Effector memory CD8-positive, alpha-beta T cell (primary cell): ENCODE measurements at regions not wholly inside any gene's neighbourhood (a gene's known extent, or its start where the extent isn't known, plus 50 kb on each side); places are given as distances from the start of the nearest gene placed in this dataset.
"Not testable (repeated sequence)": the region's sequence is repeated elsewhere in the genome, so short reads cannot be mapped to it uniquely, and the experiment has no call there.

Experiments used
- ATAC-seq: fragments of 150-1000 bp; cut with Tn5 transposase; replicated peaks from 2 replicates; pipeline ENCODE4 v1.10.0; 2021; ENCODE audit warnings: mild to moderate bottlenecking, moderate library complexity
- DNase-seq, 3 experiments: peaks; one replicate each; pipeline ENCODE4 v3.0.0; 2021
- H3K27ac Mint-ChIP-seq, 2 donors: one replicate each; pipeline ENCODE4 v1.8.0; 2022; ENCODE audit warnings: mild to moderate bottlenecking in 2 of 2, mixed read lengths in 2 of 2, moderate library complexity in 2 of 2
- H3K27me3 Mint-ChIP-seq, 2 donors: one replicate each; pipeline ENCODE4 v1.8.0; 2022; ENCODE audit warnings: mixed read lengths in 2 of 2
- H3K36me3 Mint-ChIP-seq: one replicate; pipeline ENCODE4 v1.8.0; 2022; ENCODE audit warnings: mild to moderate bottlenecking, moderate library complexity, mixed read lengths; ENCODE audit not compliant: insufficient read depth
- H3K4me1 Mint-ChIP-seq, 2 donors: one replicate each; pipeline ENCODE4 v1.8.0; 2022; ENCODE audit warnings: low read depth in 2 of 2, mixed read lengths in 2 of 2
- H3K4me3 Mint-ChIP-seq, 2 donors: one replicate each; pipeline ENCODE4 v1.8.0; 2022; ENCODE audit warnings: mild to moderate bottlenecking in 2 of 2, mixed read lengths in 2 of 2, moderate library complexity in 2 of 2
- H3K9me3 Mint-ChIP-seq, 2 donors: one replicate each; pipeline ENCODE4 v1.8.0; 2022; ENCODE audit warnings: mixed read lengths in 2 of 2

DNA sequence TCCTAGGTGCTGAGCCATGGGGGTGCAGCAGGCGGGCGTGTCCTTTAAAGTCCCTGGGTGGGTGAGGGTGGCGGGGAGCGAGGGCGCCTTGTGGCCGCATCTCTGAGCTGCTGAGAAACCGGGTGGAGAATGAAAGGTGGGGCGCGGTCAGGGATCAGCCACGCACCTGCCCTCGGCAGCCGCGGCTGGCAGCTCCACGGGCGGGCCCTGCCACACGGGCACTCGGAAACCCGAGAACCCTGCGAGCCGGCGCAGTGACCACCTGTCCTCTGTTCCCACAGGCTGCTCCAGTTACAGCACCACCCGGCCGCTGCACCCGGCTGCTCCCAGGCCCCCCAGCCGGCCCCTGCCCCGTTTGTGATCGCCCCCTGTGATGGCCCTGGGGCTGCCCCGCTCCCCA lies 4400.5 kb upstream of the TPTE start:
- ATAC-seq, H3K36me3 Mint-ChIP-seq, H3K27me3 Mint-ChIP-seq, H3K4me3 Mint-ChIP-seq, H3K9me3 Mint-ChIP-seq, H3K4me1 Mint-ChIP-seq, DNase-seq, H3K27ac Mint-ChIP-seq: not testable (repeated sequence)

DNA sequence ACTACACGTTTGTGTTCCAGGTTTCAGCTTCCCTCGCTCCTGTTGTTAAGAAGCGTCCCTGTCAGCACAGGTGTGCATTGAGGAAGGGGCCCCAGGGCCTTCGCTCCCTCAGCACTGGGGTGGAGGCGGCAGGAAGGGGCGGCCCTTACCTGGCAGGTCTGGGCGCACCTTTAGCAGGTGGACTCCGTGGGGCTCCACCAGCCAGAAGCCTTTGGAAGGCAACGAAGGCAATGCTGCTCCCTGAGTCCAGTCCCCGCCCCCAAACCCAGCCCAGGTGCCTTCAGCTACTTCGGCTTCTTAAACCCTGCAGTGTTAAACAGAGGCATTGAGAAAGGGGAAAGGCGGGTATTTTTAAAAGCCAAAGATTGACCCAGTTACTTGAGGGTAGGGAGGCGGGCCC lies 4398.8 kb upstream of the TPTE start:
- H3K27me3 Mint-ChIP-seq, H3K4me1 Mint-ChIP-seq, DNase-seq, H3K36me3 Mint-ChIP-seq, H3K27ac Mint-ChIP-seq, H3K4me3 Mint-ChIP-seq, H3K9me3 Mint-ChIP-seq: not testable (repeated sequence)
- ATAC-seq: peak; percentile 39

GRCh38 chr21:6123224-6123623 lies 4398.2 kb upstream of the TPTE start:
- H3K27me3 Mint-ChIP-seq, H3K27ac Mint-ChIP-seq, H3K4me1 Mint-ChIP-seq, H3K4me3 Mint-ChIP-seq, DNase-seq, H3K36me3 Mint-ChIP-seq, H3K9me3 Mint-ChIP-seq: not testable (repeated sequence)
- peak; percentile 43 for ATAC-seq

DNA sequence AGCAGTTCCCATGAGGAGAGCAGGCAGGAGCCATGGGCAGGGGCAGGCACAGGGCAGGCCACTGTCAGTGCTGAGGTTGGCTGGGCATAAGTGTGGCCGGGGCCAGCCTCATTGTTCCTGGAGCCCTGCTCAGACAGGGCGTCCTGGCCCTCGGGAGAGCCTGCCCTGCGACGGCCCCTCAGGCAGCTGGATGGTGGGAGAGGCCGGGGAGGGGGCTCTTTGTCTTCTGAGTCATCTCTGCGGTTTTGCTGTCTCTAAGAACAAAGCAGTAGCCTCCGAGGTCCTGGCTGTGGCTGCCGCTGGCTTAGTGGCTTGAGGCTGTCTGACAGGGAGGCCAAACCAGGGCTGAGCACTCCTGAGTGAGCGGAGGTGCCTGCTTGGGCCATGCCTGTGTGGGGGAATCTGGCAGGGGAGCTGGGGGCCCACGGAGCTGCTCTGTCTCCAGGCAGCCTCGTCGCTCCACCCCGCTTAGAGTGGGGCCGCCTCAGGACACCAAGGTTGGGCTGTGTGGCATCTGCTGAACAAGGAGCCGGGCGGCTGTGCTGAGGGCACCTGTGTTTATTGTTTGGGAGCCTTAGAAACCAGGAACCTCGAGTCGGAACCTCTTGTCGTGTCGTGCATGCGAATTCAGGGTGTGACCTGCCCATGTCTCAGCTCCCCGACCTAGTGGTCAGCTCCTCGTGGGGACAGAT lies 4395.7 kb upstream of the TPTE start:
- H3K9me3 Mint-ChIP-seq, DNase-seq, H3K4me1 Mint-ChIP-seq: not testable (repeated sequence)

GRCh38 chr21:6126976-6127732 lies 4394.2 kb upstream of the TPTE start:
- H3K27me3 Mint-ChIP-seq, DNase-seq, H3K4me1 Mint-ChIP-seq, H3K27ac Mint-ChIP-seq, H3K36me3 Mint-ChIP-seq, H3K9me3 Mint-ChIP-seq, H3K4me3 Mint-ChIP-seq: not testable (repeated sequence)
- peak; percentile 49 for ATAC-seq

More for the DNA sequence above, 4395.7 kb upstream of the TPTE start:
- ATAC-seq: peak; percentile 22
- H3K36me3 Mint-ChIP-seq, H3K4me3 Mint-ChIP-seq, H3K27ac Mint-ChIP-seq, H3K27me3 Mint-ChIP-seq: not testable (repeated sequence)

GRCh38 chr21:6130734-6131133 lies 4390.6 kb upstream of the TPTE start:
- H3K27ac Mint-ChIP-seq, H3K4me1 Mint-ChIP-seq, H3K36me3 Mint-ChIP-seq, H3K4me3 Mint-ChIP-seq, H3K27me3 Mint-ChIP-seq, DNase-seq, H3K9me3 Mint-ChIP-seq, ATAC-seq: not testable (repeated sequence)

GRCh38 chr21:6133373-6133772 lies 4388.0 kb upstream of the TPTE start:
- not testable (repeated sequence) for H3K27ac Mint-ChIP-seq, H3K36me3 Mint-ChIP-seq, ATAC-seq, H3K4me1 Mint-ChIP-seq, H3K27me3 Mint-ChIP-seq, H3K4me3 Mint-ChIP-seq, DNase-seq, H3K9me3 Mint-ChIP-seq

DNA sequence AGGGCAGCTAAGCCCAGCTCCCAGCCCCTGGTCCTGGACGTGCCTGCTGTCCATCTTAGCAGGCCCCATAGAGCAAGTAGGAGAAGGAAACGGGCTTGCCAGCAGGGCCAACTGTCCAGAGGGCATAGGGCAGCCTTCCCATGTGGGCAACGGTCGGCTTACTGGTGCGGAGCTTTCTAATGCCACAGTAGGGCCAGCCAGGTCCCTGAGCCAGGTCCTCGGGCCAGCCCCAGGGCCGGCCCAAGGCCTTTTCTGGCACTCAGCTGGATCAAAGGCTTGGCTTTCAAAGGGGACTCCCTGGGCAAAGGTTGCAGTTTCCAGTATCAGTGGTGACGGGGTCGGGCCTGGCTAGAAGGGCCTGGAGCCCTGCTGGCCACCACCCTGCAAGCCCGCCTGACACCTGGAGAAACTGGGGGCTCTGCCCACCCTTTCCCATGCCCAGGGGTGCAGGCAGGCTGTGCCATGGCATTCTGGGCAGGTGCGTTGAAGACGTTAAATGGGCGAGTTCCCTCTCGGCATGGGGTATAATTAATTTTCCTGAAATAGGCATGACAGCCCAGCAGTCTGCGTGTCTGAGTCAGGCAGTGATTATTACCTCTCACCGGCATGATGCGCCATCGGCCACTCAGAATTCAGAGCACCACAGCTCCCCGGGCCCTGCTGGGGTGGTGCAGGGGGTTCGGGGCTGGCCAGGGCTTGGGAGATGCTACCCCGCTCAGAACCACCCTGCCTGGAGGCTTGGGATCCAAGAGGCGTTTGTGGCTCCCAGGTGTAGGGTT lies 4387.3 kb upstream of the TPTE start:
- not testable (repeated sequence) for H3K9me3 Mint-ChIP-seq, H3K4me1 Mint-ChIP-seq

GRCh38 chr21:6136732-6137131 lies 4384.7 kb upstream of the TPTE start:
- ATAC-seq, H3K9me3 Mint-ChIP-seq, DNase-seq, H3K4me3 Mint-ChIP-seq, H3K27me3 Mint-ChIP-seq, H3K36me3 Mint-ChIP-seq, H3K4me1 Mint-ChIP-seq, H3K27ac Mint-ChIP-seq: not testable (repeated sequence)

More for the DNA sequence above, 4387.3 kb upstream of the TPTE start:
- H3K27ac Mint-ChIP-seq, H3K4me3 Mint-ChIP-seq, H3K36me3 Mint-ChIP-seq, H3K27me3 Mint-ChIP-seq, DNase-seq, ATAC-seq: not testable (repeated sequence)

- ATAC-seq: peak; percentile 73
- not testable (repeated sequence) for H3K36me3 Mint-ChIP-seq, H3K27ac Mint-ChIP-seq, H3K4me3 Mint-ChIP-seq, H3K4me1 Mint-ChIP-seq, H3K9me3 Mint-ChIP-seq, DNase-seq, H3K27me3 Mint-ChIP-seq
Measured at GRCh38 chr21:6138244-6139136, 4382.9 kb upstream of the TPTE start.

- ATAC-seq: peak; percentile 11
- not testable (repeated sequence) for H3K4me3 Mint-ChIP-seq, H3K9me3 Mint-ChIP-seq, H3K4me1 Mint-ChIP-seq, DNase-seq, H3K27ac Mint-ChIP-seq, H3K36me3 Mint-ChIP-seq, H3K27me3 Mint-ChIP-seq
Measured at GRCh38 chr21:6139331-6139730, 4382.1 kb upstream of the TPTE start.

DNA sequence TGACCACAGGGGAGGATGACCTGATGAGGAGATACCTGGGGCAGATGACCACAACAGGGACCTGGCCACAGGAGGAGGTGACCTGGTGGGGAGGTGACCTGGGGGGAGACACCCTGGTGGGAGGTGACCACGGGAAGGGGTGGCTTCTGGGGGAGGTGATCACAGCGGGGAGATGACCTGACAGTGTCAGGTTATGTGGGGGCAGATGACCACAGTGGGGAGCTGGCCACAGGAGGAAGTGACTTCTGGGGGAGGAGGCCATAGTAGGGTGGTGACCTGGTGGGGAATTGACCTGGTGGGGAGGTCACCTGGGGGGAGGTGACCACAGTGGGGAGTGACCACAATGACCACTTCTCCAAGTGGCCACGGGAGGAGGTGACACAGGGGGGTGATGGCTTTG lies 4381.5 kb upstream of the TPTE start:
- DNase-seq, H3K4me1 Mint-ChIP-seq, H3K4me3 Mint-ChIP-seq, ATAC-seq, H3K27me3 Mint-ChIP-seq, H3K9me3 Mint-ChIP-seq, H3K27ac Mint-ChIP-seq, H3K36me3 Mint-ChIP-seq: not testable (repeated sequence)

DNA sequence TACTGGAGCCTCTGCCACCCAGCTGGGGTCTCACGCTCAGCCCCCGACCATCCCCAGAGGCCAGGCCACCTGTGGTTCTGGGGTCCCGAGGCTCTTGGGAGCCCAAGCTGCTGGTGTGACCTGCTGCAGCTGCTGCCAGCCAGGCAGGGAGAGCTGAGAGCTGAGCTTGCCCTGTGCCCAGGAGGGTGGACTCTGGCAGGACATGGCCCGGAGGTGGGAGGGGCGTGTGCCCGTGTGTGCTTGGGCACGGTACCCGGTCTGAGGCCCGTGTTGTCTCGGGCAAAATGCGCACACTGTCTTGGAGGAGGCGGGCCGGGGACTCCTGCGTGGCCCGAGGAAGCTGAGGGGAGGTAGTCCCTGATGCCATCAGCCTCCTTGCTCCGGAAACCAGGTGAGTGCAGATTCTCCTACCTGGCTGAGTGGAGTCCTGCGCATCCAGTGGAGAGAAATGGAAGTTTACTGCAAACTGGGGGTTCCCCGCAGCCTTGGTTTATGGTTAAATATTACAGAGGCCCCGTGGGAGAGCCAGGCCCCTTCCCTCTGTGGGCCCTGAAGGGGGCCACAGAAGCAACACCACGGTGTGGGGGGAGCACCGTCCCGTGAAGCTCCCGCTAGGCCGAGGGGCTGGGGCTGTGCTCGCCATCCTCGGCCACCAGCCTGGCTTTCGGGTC lies 4380.8 kb upstream of the TPTE start:
- H3K27me3 Mint-ChIP-seq, H3K4me1 Mint-ChIP-seq, DNase-seq, H3K36me3 Mint-ChIP-seq, H3K9me3 Mint-ChIP-seq, H3K27ac Mint-ChIP-seq, H3K4me3 Mint-ChIP-seq, ATAC-seq: not testable (repeated sequence)
